ENCODE measurements at regions not wholly inside any gene's neighbourhood (a gene's known extent, or its start where the extent isn't known, plus 50 kb on each side); places are given as distances from the start of the nearest gene placed in this dataset.
A peak's percentile ranks its signal among the peaks of the same experiment; 100 is the strongest.
"Not testable (repeated sequence)": the region's sequence is repeated elsewhere in the genome, so short reads cannot be mapped to it uniquely, and the experiment has no call there.

GRCh38 chr13:40355126-40355724, 311.2 kb downstream of the FOXO1 start:
- DNase-seq (ENCODE audit: low read depth in 2 of 2): no peak

- DNase-seq (ENCODE audit: low read depth in 2 of 2): no peak
Observed at GRCh38 chr13:40356011-40356410, 310.4 kb downstream of the FOXO1 start.

GRCh38 chr13:40356458-40356857, 310.0 kb downstream of the FOXO1 start:
- DNase-seq (ENCODE audit: low read depth in 2 of 2): not testable (repeated sequence)

- no peak for DNase-seq (ENCODE audit: low read depth in 2 of 2)
Observed at GRCh38 chr13:40362502-40362901, 303.9 kb downstream of the FOXO1 start.

GRCh38 chr13:40363653-40364052, 302.8 kb downstream of the FOXO1 start:
- no peak for DNase-seq (ENCODE audit: low read depth in 2 of 2)

- no peak for DNase-seq (ENCODE audit: low read depth in 2 of 2)
Observed at GRCh38 chr13:40366119-40366518, 300.3 kb downstream of the FOXO1 start.

GRCh38 chr13:40368127-40368891, 298.1 kb downstream of the FOXO1 start:
- DNase-seq (ENCODE audit: low read depth in 2 of 2): no peak

GRCh38 chr13:40370661-40371060, 295.8 kb downstream of the FOXO1 start:
- no peak for DNase-seq (ENCODE audit: low read depth in 2 of 2)

- DNase-seq (ENCODE audit: low read depth in 2 of 2): no peak
Observed at GRCh38 chr13:40371531-40372125, 294.8 kb downstream of the FOXO1 start.

GRCh38 chr13:40373608-40374007, 292.8 kb downstream of the FOXO1 start:
- DNase-seq (ENCODE audit: low read depth in 2 of 2): peak; percentile 19 to 45

GRCh38 chr13:40375489-40376171, 290.8 kb downstream of the FOXO1 start:
- no peak for DNase-seq (ENCODE audit: low read depth in 2 of 2)

GRCh38 chr13:40376296-40376849, 290.1 kb downstream of the FOXO1 start:
- no peak for DNase-seq (ENCODE audit: low read depth in 2 of 2)

GRCh38 chr13:40376867-40377535, 289.4 kb downstream of the FOXO1 start:
- no peak for DNase-seq (ENCODE audit: low read depth in 2 of 2)

- DNase-seq (ENCODE audit: low read depth in 2 of 2): peak in 1 of 2 donors; percentile 30
Observed at GRCh38 chr13:40377783-40378182, 288.7 kb downstream of the FOXO1 start.

- DNase-seq (ENCODE audit: low read depth in 2 of 2): no peak
Observed at GRCh38 chr13:40379196-40379595, 287.2 kb downstream of the FOXO1 start.

- DNase-seq (ENCODE audit: low read depth in 2 of 2): no peak
Observed at GRCh38 chr13:40379794-40380578, 286.5 kb downstream of the FOXO1 start.

- DNase-seq (ENCODE audit: low read depth in 2 of 2): no peak
Observed at GRCh38 chr13:40381935-40382764, 284.3 kb downstream of the FOXO1 start.

GRCh38 chr13:40383132-40383531, 283.3 kb downstream of the FOXO1 start:
- DNase-seq (ENCODE audit: low read depth in 2 of 2): no peak

- DNase-seq (ENCODE audit: low read depth in 2 of 2): no peak
Observed at GRCh38 chr13:40383885-40384284, 282.6 kb downstream of the FOXO1 start.
